A549 (cell line): ENCODE measurements at regions not wholly inside any gene's neighbourhood (a gene's known extent, or its start where the extent isn't known, plus 50 kb on each side); places are given as distances from the start of the nearest gene placed in this dataset.

Experiments used
- RAD21 ChIP-seq, 2 experiments: fragments of >200 bp in 1 of 2; sonication (Bioruptor Twin) in 1 of 2; formaldehyde crosslinking in 1 of 2; IDR thresholded peaks in 1 of 2; conservative IDR thresholded peaks in 1 of 2; 2 replicates in 1 of 2; 3 replicates in 1 of 2; pipeline ENCODE4 v1.6.1; 2012 to 2018; ENCODE audit warnings: inconsistent platforms in 1 of 2
- SREBF2 ChIP-seq: fragments of 450-650 bp; IDR thresholded peaks from 2 replicates; pipeline ENCODE4 v1.6.1; 2014; ENCODE audit warnings: mild to moderate bottlenecking, moderate library complexity
- TF ChIP-seq, protein P1 (sequence below): fragments of >200 bp; sonication (Bioruptor Twin); formaldehyde crosslinking; IDR thresholded peaks from 3 replicates; pipeline ENCODE4 v1.5.1; 2016

DNA sequence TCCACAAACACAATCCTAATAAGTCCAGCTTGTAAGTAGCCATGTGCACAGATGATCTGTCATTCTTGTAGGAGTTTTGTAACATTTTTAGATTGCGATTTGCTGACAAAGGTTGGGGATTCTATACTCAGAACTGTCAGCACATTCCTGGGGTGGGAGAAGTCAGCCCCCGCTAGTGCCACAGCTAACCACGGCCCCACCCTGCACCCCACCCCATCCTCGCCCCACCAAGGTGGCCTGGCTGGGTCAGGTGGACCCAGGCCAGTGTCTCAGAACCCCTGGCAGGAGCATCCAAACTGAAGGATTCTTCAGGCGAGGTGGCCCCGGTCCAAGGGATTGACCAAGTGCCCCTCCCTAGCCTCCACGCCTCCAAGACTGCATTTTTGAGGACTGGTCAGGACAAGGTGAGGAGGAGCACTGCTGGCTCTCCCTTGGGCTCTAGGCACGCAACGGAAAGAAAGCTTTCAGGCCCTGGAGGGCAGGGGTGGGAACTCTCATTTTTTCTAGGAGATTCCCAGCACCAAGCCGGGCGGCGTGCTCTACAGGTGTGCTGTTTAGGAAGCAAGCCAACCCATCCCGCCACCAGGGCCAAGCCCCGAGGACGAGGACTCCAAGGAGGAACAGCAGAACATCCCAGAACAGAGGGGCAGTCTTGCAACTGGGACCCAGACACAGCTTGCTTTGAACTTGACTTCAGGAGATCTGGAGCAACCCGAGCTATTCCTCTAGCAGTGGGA, 172.8 kb downstream of the BCL11B start:
- TF ChIP-seq RAD21 (conservative IDR thresholded peaks at IDR 0.05 in 1 of 2, IDR thresholded peaks at IDR 0.05 in 1 of 2) (no peak), SREBF2 (no peak)
- TF ChIP-seq, protein P1, sequence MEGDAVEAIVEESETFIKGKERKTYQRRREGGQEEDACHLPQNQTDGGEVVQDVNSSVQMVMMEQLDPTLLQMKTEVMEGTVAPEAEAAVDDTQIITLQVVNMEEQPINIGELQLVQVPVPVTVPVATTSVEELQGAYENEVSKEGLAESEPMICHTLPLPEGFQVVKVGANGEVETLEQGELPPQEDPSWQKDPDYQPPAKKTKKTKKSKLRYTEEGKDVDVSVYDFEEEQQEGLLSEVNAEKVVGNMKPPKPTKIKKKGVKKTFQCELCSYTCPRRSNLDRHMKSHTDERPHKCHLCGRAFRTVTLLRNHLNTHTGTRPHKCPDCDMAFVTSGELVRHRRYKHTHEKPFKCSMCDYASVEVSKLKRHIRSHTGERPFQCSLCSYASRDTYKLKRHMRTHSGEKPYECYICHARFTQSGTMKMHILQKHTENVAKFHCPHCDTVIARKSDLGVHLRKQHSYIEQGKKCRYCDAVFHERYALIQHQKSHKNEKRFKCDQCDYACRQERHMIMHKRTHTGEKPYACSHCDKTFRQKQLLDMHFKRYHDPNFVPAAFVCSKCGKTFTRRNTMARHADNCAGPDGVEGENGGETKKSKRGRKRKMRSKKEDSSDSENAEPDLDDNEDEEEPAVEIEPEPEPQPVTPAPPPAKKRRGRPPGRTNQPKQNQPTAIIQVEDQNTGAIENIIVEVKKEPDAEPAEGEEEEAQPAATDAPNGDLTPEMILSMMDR, result no peak
